GM12878 (cell line): ENCODE measurements at regions not wholly inside any gene's neighbourhood (a gene's known extent, or its start where the extent isn't known, plus 50 kb on each side); places are given as distances from the start of the nearest gene placed in this dataset.

Experiments used
- BRCA1 ChIP-seq: IDR thresholded peaks from 2 replicates; pipeline ENCODE4 v1.6.1; 2011; ENCODE audit warnings: low read depth, low read length, improper control_type of control experiment
- CBX3 ChIP-seq: fragments of 200-600 bp; sonication (generic); IDR thresholded peaks from 2 replicates; pipeline ENCODE4 v1.6.1; 2016; ENCODE audit warnings: low read depth, borderline replicate concordance
- CTCF ChIP-seq, 3 experiments: IDR thresholded peaks in 2 of 3; conservative IDR thresholded peaks in 1 of 3; 2 replicates each; pipeline ENCODE4 v1.5.1; 2011; ENCODE audit warnings: low read depth in 3 of 3, low read length in 3 of 3, mild to moderate bottlenecking in 3 of 3, control low read depth in 2 of 3, moderate library complexity in 2 of 3, inconsistent platforms in 1 of 3, mixed read lengths in 1 of 3; ENCODE audit not compliant: control insufficient read depth in 2 of 3, insufficient read depth in 1 of 3; ENCODE audit errors: extremely low read depth in 1 of 3
- FOXM1 ChIP-seq: IDR thresholded peaks from 2 replicates; pipeline ENCODE4 v1.6.1; 2012; ENCODE audit warnings: low read depth, mild to moderate bottlenecking, inconsistent platforms, low read length, moderate library complexity
- GABPA ChIP-seq: IDR thresholded peaks from 2 replicates; pipeline ENCODE4 v1.6.1; 2014; ENCODE audit warnings: antibody characterized with exemption, low read depth, mild to moderate bottlenecking, inconsistent platforms
- KLF5 ChIP-seq: fragments of 450-650 bp; IDR thresholded peaks from 2 replicates; pipeline ENCODE4 v1.6.1; 2014; ENCODE audit warnings: mild to moderate bottlenecking; ENCODE audit not compliant: partially characterized antibody
- POU2F2 ChIP-seq: IDR thresholded peaks from 3 replicates; pipeline ENCODE4 v1.6.1; 2011; ENCODE audit warnings: low read depth, mild to moderate bottlenecking, low read length, borderline replicate concordance
- RAD51 ChIP-seq: fragments of 450-650 bp; IDR thresholded peaks from 2 replicates; pipeline ENCODE4 v1.6.1; 2016; ENCODE audit warnings: moderate library complexity, mild to moderate bottlenecking, inconsistent platforms
- RB1 ChIP-seq: fragments of 450-650 bp; formaldehyde crosslinking; IDR thresholded peaks from 2 replicates; pipeline ENCODE4 v1.6.1; 2017; ENCODE audit warnings: mild to moderate bottlenecking, borderline replicate concordance
- ZBTB40 ChIP-seq: fragments of 450-650 bp; IDR thresholded peaks from 2 replicates; pipeline ENCODE4 v1.6.1; 2016; ENCODE audit warnings: mild to moderate bottlenecking, moderate library complexity, borderline replicate concordance

- TF ChIP-seq FOXM1 = no peak
- no peak for TF ChIP-seq CBX3
- no peak for TF ChIP-seq RB1
- no peak for TF ChIP-seq POU2F2
- TF ChIP-seq KLF5 = no peak
- TF ChIP-seq RAD51 = no peak
- TF ChIP-seq BRCA1 = no peak
- TF ChIP-seq CTCF (IDR thresholded peaks at IDR 0.05 in 2 of 3, conservative IDR thresholded peaks at IDR 0.05 in 1 of 3; ENCODE audit: control insufficient read depth in 2 of 3, extremely low read depth in 1 of 3, insufficient read depth in 1 of 3, low read depth in 3 of 3, low read length in 3 of 3) = no peak
- TF ChIP-seq GABPA = no peak
- no peak for TF ChIP-seq ZBTB40
Measured at GRCh38 chr18:10085876-10086275, 172.1 kb downstream of the VAPA start (continued).
